ENCODE measurements at regions not wholly inside any gene's neighbourhood (a gene's known extent, or its start where the extent isn't known, plus 50 kb on each side); places are given as distances from the start of the nearest gene placed in this dataset.

DNA sequence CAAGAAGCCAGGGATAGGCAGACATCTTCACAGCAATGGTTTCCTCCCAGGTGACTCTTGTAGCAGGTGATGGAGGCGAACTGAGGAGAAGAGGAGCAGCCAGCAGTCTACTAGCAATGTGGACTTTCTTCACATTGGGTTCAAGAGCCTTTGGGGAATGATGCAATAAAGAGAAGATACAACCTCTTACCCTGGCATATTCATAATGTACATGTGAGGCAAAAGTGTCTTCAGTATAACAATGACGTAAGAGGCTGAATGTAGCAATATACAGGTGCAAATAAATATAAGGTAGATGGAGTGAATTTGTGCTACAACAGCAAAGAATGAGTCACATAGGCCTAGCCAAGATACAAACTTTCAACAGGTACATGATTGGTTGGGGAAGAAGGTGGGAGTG, 70.9 kb upstream of the SOX9 start:
- Histone ChIP-seq H3K27me3 (ENCODE audit: control insufficient read depth, insufficient read depth, low read length, poor library complexity, severe bottlenecking) (no peaks in the 10 kb centered on the region), H3K9me3 (ENCODE audit: control insufficient read depth, low read length) (no peaks in the 10 kb centered on the region), H3K36me3 (ENCODE audit: control insufficient read depth, insufficient read depth, low read length) (no peaks in the 10 kb centered on the region), H3K27ac (ENCODE audit: insufficient read depth, low read depth, low read length, poor library complexity, severe bottlenecking) (no peak overlapping the region), H3K4me3 (ENCODE audit: insufficient read depth, low read depth, low read length) (no peak overlapping the region), H3K4me1 (ENCODE audit: control insufficient read depth, insufficient read depth, low read length) (peaks cover 12% of the 10 kb centered on the region)
- 98 to 99% methylated on average over 2 of the region's 2 CpGs for WGBS, 2 experiments

DNA sequence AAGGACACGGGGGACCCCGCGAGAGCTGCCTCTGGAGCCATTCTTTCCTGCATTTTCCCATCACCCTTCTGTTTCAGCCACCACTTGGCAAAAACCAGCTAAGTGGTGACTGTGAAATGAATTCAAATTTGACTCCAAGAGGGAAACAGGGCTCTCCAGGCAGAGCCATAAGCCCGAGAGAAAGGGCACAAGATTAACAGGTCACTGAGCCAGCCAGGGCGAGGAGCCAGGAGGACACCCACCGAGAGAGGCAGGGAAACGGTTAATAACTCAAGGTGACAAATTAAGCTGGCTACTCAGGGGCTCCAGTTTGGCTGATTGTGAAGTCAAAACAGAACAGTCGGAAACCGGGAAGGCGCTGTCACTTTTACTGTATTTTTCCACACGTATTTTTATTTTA, 67.8 kb upstream of the SOX9 start:
- H3K27me3 ChIP-seq (ENCODE audit: control insufficient read depth, insufficient read depth, low read length, poor library complexity, severe bottlenecking), result no peaks in the 10 kb centered on the region
- no peaks in the 10 kb centered on the region for H3K9me3 ChIP-seq (ENCODE audit: control insufficient read depth, low read length)
- 71 to 72% methylated on average over 7 to 11 of the region's 11 CpGs for WGBS, 2 experiments
- H3K36me3 ChIP-seq (ENCODE audit: control insufficient read depth, insufficient read depth, low read length), result no peaks in the 10 kb centered on the region
- H3K4me3 ChIP-seq (ENCODE audit: insufficient read depth, low read depth, low read length), result no peak overlapping the region
- peaks cover 13% of the 10 kb centered on the region for H3K4me1 ChIP-seq (ENCODE audit: control insufficient read depth, insufficient read depth, low read length)
- no peak overlapping the region for H3K27ac ChIP-seq (ENCODE audit: insufficient read depth, low read depth, low read length, poor library complexity, severe bottlenecking)

DNA sequence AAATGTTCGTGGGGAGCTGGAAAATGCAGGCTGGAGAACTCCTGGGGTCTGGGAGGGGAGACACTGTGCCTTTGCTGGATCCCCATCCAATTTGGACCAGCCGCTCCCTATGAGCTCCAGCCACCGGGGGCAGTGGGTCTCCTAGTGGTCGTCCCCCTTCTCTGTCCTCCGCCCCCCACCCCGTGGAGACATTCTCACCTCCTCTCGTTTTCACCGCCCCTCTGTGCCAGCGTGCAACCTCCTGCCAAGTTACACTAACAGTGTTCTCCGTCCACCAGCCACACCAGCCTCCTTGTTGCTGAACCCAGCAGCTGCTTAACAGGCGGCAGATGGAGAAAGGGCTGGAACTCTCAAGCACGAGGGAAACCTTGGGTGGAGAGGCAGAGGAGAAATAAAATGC, 67.4 kb upstream of the SOX9 start:
- no peaks in the 10 kb centered on the region for H3K9me3 ChIP-seq (ENCODE audit: control insufficient read depth, low read length)
- H3K4me3 ChIP-seq (ENCODE audit: insufficient read depth, low read depth, low read length), result no peak overlapping the region
- peaks cover 13% of the 10 kb centered on the region for H3K4me1 ChIP-seq (ENCODE audit: control insufficient read depth, insufficient read depth, low read length)
- H3K36me3 ChIP-seq (ENCODE audit: control insufficient read depth, insufficient read depth, low read length), result no peaks in the 10 kb centered on the region
- 67 to 72% methylated on average over 12 of the region's 12 CpGs for WGBS, 2 experiments
- H3K27ac ChIP-seq (ENCODE audit: insufficient read depth, low read depth, low read length, poor library complexity, severe bottlenecking), result no peak overlapping the region
- H3K27me3 ChIP-seq (ENCODE audit: control insufficient read depth, insufficient read depth, low read length, poor library complexity, severe bottlenecking), result no peaks in the 10 kb centered on the region

DNA sequence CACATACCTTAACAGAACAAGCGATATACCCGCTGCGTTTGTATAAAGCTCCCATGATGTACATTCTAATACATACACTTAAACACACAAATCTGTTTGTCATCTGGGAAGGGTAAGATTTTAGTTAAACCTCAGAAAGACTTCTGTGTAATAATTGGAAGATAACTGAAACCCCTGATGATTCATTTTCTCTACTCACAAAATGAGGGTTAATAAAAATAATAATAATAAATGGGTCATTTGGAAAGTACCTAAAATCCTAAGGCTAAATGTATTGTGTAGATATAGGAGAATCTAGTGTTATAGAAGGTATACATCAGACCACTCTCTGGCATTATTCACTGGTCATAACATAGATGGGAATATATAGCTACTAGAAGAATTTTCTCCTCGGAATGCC, 64.7 kb upstream of the SOX9 start:
- H3K27me3 ChIP-seq (ENCODE audit: control insufficient read depth, insufficient read depth, low read length, poor library complexity, severe bottlenecking), result no peaks in the 10 kb centered on the region
- 86 to 94% methylated on average over 4 of the region's 4 CpGs for WGBS, 2 experiments
- no peaks in the 10 kb centered on the region for H3K36me3 ChIP-seq (ENCODE audit: control insufficient read depth, insufficient read depth, low read length)
- H3K4me3 ChIP-seq (ENCODE audit: insufficient read depth, low read depth, low read length), result no peak overlapping the region
- H3K27ac ChIP-seq (ENCODE audit: insufficient read depth, low read depth, low read length, poor library complexity, severe bottlenecking), result no peak overlapping the region
- peaks cover 13% of the 10 kb centered on the region for H3K4me1 ChIP-seq (ENCODE audit: control insufficient read depth, insufficient read depth, low read length)
- H3K9me3 ChIP-seq (ENCODE audit: control insufficient read depth, low read length), result no peaks in the 10 kb centered on the region

DNA sequence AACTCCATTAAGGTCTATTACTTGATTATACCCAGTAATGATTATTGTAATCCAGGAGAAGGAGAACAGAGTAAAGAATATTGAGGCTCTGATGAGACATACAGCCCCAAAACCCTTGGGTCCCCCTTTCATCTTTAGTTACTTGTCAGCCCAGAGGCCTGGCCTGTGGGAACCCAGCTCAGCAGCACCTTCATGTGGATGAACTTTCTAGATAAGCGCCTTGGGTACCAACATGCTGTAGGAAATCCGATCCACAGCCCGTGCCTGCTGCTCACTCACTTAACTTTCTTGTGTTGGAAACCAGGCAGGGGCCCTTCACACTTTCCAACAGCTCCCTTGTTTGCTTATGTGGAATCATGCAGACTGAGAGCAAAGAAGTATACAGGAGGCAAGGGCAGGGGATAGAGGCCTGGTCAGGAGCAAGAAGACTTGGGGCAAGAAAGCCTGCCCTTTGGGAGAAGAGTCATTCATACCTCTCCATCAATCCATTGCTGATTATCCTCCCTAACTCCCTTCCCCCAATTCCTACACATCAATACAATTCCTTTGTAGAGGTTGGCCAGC, 64.0 kb upstream of the SOX9 start:
- no peak overlapping the region for H3K27ac ChIP-seq (ENCODE audit: insufficient read depth, low read depth, low read length, poor library complexity, severe bottlenecking)
- no peaks in the 10 kb centered on the region for H3K36me3 ChIP-seq (ENCODE audit: control insufficient read depth, insufficient read depth, low read length)
- no peak overlapping the region for H3K4me3 ChIP-seq (ENCODE audit: insufficient read depth, low read depth, low read length)
- peaks cover 13% of the 10 kb centered on the region for H3K4me1 ChIP-seq (ENCODE audit: control insufficient read depth, insufficient read depth, low read length)
- 57 to 71% methylated on average over 3 of the region's 3 CpGs for WGBS, 2 experiments
- no peaks in the 10 kb centered on the region for H3K9me3 ChIP-seq (ENCODE audit: control insufficient read depth, low read length)
- H3K27me3 ChIP-seq (ENCODE audit: control insufficient read depth, insufficient read depth, low read length, poor library complexity, severe bottlenecking), result no peaks in the 10 kb centered on the region

DNA sequence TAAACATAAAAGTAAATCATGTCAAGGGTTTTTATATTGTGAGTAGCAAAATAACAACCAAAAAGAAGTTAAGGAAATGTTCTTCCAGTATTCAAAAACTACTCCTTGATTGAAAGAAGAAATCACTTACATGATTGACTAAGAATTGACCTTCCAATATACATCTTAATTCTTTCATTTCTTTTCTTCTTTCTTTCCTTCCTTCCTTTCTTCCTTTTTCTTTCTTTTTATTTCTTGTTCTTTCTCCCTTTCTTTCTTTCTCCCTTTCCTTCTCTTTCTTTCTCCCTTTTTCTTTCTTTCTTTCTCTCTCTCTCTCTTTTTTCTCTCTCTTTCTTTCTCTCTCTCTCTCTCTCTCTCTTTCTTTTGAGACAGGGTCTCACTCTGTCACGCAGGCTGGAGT, 60.7 kb upstream of the SOX9 start:
- Histone ChIP-seq H3K27me3 (ENCODE audit: control insufficient read depth, insufficient read depth, low read length, poor library complexity, severe bottlenecking) (no peaks in the 10 kb centered on the region), H3K27ac (ENCODE audit: insufficient read depth, low read depth, low read length, poor library complexity, severe bottlenecking) (no peak overlapping the region), H3K4me3 (ENCODE audit: insufficient read depth, low read depth, low read length) (no peak overlapping the region), H3K9me3 (ENCODE audit: control insufficient read depth, low read length) (no peaks in the 10 kb centered on the region), H3K36me3 (ENCODE audit: control insufficient read depth, insufficient read depth, low read length) (no peaks in the 10 kb centered on the region), H3K4me1 (ENCODE audit: control insufficient read depth, insufficient read depth, low read length) (peaks cover 9% of the 10 kb centered on the region)
- 67 to 69% methylated on average over 1 of the region's 1 CpG for WGBS, 2 experiments

DNA sequence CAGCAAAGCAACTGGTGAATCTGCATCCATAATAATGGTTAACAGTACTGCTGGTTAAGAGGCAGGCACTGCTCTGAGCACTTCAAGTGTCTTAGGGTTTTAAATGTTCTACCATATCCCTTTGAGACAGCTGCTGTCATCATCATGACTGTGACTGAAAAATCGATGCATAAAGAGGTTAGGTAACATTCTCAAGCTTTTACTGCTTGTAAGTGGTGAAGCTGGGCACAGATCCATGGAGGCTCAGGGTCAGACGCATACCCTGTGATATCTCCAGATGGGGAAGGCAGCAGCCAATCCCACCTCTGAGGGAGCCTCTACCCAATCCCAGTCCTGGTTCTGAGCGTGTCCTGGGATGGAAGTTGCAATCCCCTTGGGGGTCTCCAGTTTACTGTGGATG, 57.6 kb upstream of the SOX9 start:
- Histone ChIP-seq H3K27ac (ENCODE audit: insufficient read depth, low read depth, low read length, poor library complexity, severe bottlenecking) (no peak overlapping the region), H3K4me3 (ENCODE audit: insufficient read depth, low read depth, low read length) (no peak overlapping the region), H3K36me3 (ENCODE audit: control insufficient read depth, insufficient read depth, low read length) (no peaks in the 10 kb centered on the region), H3K4me1 (ENCODE audit: control insufficient read depth, insufficient read depth, low read length) (no peaks in the 10 kb centered on the region), H3K27me3 (ENCODE audit: control insufficient read depth, insufficient read depth, low read length, poor library complexity, severe bottlenecking) (no peaks in the 10 kb centered on the region), H3K9me3 (ENCODE audit: control insufficient read depth, low read length) (no peaks in the 10 kb centered on the region)
- WGBS, 2 experiments, result 92 to 95% methylated on average over 3 of the region's 3 CpGs

DNA sequence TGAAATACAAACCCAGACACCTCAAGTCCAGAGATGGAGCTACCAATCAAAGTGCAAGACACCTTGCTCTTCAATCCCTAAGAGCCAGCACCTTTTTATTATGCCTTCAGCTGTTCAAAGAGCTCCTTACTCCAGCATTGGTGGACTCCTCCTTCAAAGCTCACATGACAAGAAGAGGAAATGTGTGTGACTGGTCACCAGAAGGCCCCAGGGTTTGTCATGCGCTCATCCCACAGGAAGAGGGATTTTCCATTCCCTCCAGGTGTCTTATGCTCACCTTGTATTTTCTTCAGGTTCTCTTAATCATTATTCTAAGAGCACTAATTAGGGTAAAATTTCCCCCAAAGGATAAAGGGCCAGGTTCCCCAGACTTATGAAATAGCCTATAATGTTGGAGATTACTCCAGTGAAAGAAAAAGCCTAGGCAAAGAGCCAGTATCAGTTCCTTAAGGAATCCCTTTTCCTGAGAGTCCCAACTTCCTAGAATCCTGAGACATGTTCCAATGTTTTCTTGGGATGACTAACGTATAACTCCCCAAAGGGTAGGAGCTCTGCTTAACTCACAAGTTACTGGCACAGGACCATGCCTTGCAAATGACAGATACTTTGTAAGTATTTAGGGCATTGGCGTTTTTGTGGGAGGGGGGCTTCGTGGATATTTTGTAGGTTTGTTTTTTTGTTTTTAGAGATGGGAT, 56.9 kb upstream of the SOX9 start:
- H3K36me3 ChIP-seq (ENCODE audit: control insufficient read depth, insufficient read depth, low read length), result no peaks in the 10 kb centered on the region
- H3K27ac ChIP-seq (ENCODE audit: insufficient read depth, low read depth, low read length, poor library complexity, severe bottlenecking), result no peak overlapping the region
- H3K9me3 ChIP-seq (ENCODE audit: control insufficient read depth, low read length), result no peaks in the 10 kb centered on the region
- H3K4me3 ChIP-seq (ENCODE audit: insufficient read depth, low read depth, low read length), result no peak overlapping the region
- H3K4me1 ChIP-seq (ENCODE audit: control insufficient read depth, insufficient read depth, low read length), result no peaks in the 10 kb centered on the region
- no peaks in the 10 kb centered on the region for H3K27me3 ChIP-seq (ENCODE audit: control insufficient read depth, insufficient read depth, low read length, poor library complexity, severe bottlenecking)
- 92 to 94% methylated on average over 4 of the region's 4 CpGs for WGBS, 2 experiments

DNA sequence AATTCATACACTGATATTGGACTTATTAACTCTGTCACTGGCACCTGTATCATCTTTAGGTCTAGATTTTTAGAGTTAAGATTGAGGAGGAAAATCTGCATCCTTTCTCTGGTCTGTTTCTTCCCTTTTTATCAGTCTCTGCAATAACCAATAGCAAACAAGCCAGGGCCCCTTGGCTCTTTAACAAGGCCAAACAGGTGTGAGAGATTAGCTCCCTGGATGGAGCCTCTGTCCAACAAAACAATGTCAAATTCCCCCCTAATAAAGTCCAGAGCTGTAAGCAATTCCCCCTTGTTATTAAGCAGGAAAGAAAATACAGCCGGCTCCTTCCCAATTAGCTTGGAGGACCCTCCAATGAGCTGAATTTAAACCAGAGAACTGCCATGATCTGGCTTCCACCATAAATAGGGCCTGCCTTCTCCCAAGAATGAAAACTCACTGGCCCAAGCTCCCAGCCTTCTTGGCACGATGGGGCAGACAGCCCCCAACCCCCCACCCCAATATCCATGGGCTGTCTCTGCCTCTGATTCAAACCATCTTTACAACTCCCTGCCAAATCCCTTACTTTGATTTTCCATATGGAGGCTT, 56.1 kb upstream of the SOX9 start:
- no peak overlapping the region for H3K27ac ChIP-seq (ENCODE audit: insufficient read depth, low read depth, low read length, poor library complexity, severe bottlenecking)
- no peaks in the 10 kb centered on the region for H3K4me1 ChIP-seq (ENCODE audit: control insufficient read depth, insufficient read depth, low read length)
- H3K36me3 ChIP-seq (ENCODE audit: control insufficient read depth, insufficient read depth, low read length), result no peaks in the 10 kb centered on the region
- no peaks in the 10 kb centered on the region for H3K9me3 ChIP-seq (ENCODE audit: control insufficient read depth, low read length)
- no peak overlapping the region for H3K4me3 ChIP-seq (ENCODE audit: insufficient read depth, low read depth, low read length)
- H3K27me3 ChIP-seq (ENCODE audit: control insufficient read depth, insufficient read depth, low read length, poor library complexity, severe bottlenecking), result no peaks in the 10 kb centered on the region
- WGBS, 2 experiments, result 84 to 88% methylated on average over 2 of the region's 2 CpGs

DNA sequence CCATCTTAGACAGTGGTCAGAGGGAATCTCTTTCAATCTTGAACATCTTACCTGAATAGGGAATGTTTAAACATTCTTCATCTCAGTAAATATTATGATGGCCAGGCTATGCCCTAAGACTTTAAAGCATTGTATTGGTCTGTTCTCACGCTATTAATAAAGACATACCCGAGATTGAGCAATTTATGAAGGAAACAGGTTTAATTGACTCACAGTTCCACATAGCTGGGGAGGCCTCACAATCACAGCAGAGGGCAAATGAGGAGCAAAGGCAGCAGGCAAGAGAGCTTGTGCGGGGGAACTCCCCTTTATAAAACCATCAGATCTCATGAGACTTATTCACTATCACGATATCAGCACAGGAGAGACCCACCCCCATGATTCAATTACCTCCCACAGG, 55.3 kb upstream of the SOX9 start:
- Histone ChIP-seq H3K27ac (ENCODE audit: insufficient read depth, low read depth, low read length, poor library complexity, severe bottlenecking) (no peak overlapping the region), H3K9me3 (ENCODE audit: control insufficient read depth, low read length) (no peaks in the 10 kb centered on the region), H3K36me3 (ENCODE audit: control insufficient read depth, insufficient read depth, low read length) (no peaks in the 10 kb centered on the region), H3K4me1 (ENCODE audit: control insufficient read depth, insufficient read depth, low read length) (no peaks in the 10 kb centered on the region), H3K27me3 (ENCODE audit: control insufficient read depth, insufficient read depth, low read length, poor library complexity, severe bottlenecking) (no peaks in the 10 kb centered on the region), H3K4me3 (ENCODE audit: insufficient read depth, low read depth, low read length) (no peak overlapping the region)
- 92 to 94% methylated on average over 4 of the region's 4 CpGs for WGBS, 2 experiments

All from ectodermal cell (in vitro differentiated cells).